RPMI7951 (cell line): ENCODE measurements at regions not wholly inside any gene's neighbourhood (a gene's known extent, or its start where the extent isn't known, plus 50 kb on each side); places are given as distances from the start of the nearest gene placed in this dataset.
A peak's percentile ranks its signal among the peaks of the same experiment; 100 is the strongest.

ENCODE experiments used
- DNase-seq: peaks from one replicate; pipeline ENCODE4 v3.0.0-alpha.2; 2012; ENCODE audit warnings: low read depth

- no peak for DNase-seq
Measured at GRCh38 chr1:234884701-234885100, 243.9 kb downstream of the TOMM20 start.

GRCh38 chr1:234884006-234884405 is 244.6 kb downstream of the TOMM20 start:
- no peak for DNase-seq

GRCh38 chr1:234882898-234883297 is 245.7 kb downstream of the TOMM20 start:
- DNase-seq, result no peak

GRCh38 chr1:234881893-234882771 is 246.5 kb downstream of the TOMM20 start:
- DNase-seq, result no peak

- no peak for DNase-seq
Measured at GRCh38 chr1:234879147-234880080, 249.2 kb downstream of the TOMM20 start.

GRCh38 chr1:234878288-234878687 is 250.3 kb downstream of the TOMM20 start:
- DNase-seq, result no peak

GRCh38 chr1:234877761-234878160 is 250.9 kb downstream of the TOMM20 start:
- DNase-seq, result no peak

- DNase-seq, result peak; percentile 43
Measured at GRCh38 chr1:234875953-234876855, 252.4 kb downstream of the TOMM20 start.

- DNase-seq, result no peak
Measured at GRCh38 chr1:234875328-234875952, 253.2 kb downstream of the TOMM20 start.

GRCh38 chr1:234874291-234875288 is 254.0 kb downstream of the TOMM20 start:
- DNase-seq, result peak; percentile 56

- DNase-seq, result peak; percentile 88
Measured at GRCh38 chr1:234871710-234872271, 256.8 kb downstream of the TOMM20 start.

- no peak for DNase-seq
Measured at GRCh38 chr1:234871039-234871709, 257.5 kb downstream of the TOMM20 start.

- no peak for DNase-seq
Measured at GRCh38 chr1:234870020-234870981, 258.3 kb downstream of the TOMM20 start.

GRCh38 chr1:234869182-234870019 is 259.2 kb downstream of the TOMM20 start:
- DNase-seq, result no peak

GRCh38 chr1:234868296-234869147 is 258.5 kb upstream of the IRF2BP2 start:
- no peak for DNase-seq
